CD8-positive, alpha-beta memory T cell (primary cell): ENCODE measurements at regions not wholly inside any gene's neighbourhood (a gene's known extent, or its start where the extent isn't known, plus 50 kb on each side); places are given as distances from the start of the nearest gene placed in this dataset.

Experiments used
- CTCF ChIA-PET: fragments of 350-600 bp; sonication (Branson Sonifier 250); formaldehyde crosslinking; loops from one replicate; lab custom pipeline; 2021; ENCODE audit warnings: antibody characterized with exemption; lab: Charles Lee
- POLR2A ChIA-PET: fragments of 350-600 bp; sonication (Branson Sonifier 250); formaldehyde crosslinking; loops from one replicate; lab custom pipeline; 2021; ENCODE audit warnings: antibody characterized with exemption; lab: Charles Lee
- DNase-seq, 5 donors: peaks; one replicate each; pipeline versions ENCODE4 v3.0.0 to v3.0.0-alpha.2; 2020 to 2022; ENCODE audit warnings: mixed read lengths in 1 of 5
- H3K27ac ChIP-seq: one replicate; pipeline ENCODE4 v1.7.0; 2013; ENCODE audit warnings: low read depth, mild to moderate bottlenecking, low read length, moderate library complexity
- H3K27me3 ChIP-seq: 2 replicates; pipeline ENCODE4 v1.7.0; 2013; ENCODE audit warnings: low read length, mild to moderate bottlenecking; ENCODE audit not compliant: insufficient read depth, poor library complexity, severe bottlenecking
- H3K36me3 ChIP-seq: 2 replicates; pipeline ENCODE4 v1.7.0; 2013; ENCODE audit warnings: mild to moderate bottlenecking, low read length, moderate library complexity; ENCODE audit not compliant: insufficient read depth
- H3K4me1 ChIP-seq: 2 replicates; pipeline ENCODE4 v1.7.0; 2013; ENCODE audit warnings: mild to moderate bottlenecking, low read length, moderate library complexity; ENCODE audit not compliant: insufficient read depth
- H3K4me3 ChIP-seq: 2 replicates; pipeline ENCODE4 v1.7.0; 2013; ENCODE audit warnings: mild to moderate bottlenecking, low read length
- H3K9me3 ChIP-seq: 2 replicates; pipeline ENCODE4 v1.7.0; 2013; ENCODE audit warnings: mild to moderate bottlenecking, low read length
- H3K27ac Mint-ChIP-seq, 8 donors: one replicate each; pipeline ENCODE4 v1.8.0; 2020 to 2021; ENCODE audit warnings: mixed read lengths in 8 of 8, mild to moderate bottlenecking in 6 of 8, inconsistent platforms in 3 of 8, moderate library complexity in 3 of 8
- H3K27me3 Mint-ChIP-seq, 2 donors: one replicate each; pipeline ENCODE4 v1.8.0; 2020 to 2021; ENCODE audit warnings: mixed read lengths in 2 of 2, mild to moderate bottlenecking in 1 of 2, moderate library complexity in 1 of 2
- H3K36me3 Mint-ChIP-seq, 3 donors: one replicate each; pipeline ENCODE4 v1.8.0; 2020 to 2021; ENCODE audit warnings: mixed read lengths in 3 of 3, inconsistent platforms in 1 of 3, mild to moderate bottlenecking in 1 of 3
- H3K4me1 Mint-ChIP-seq, 3 donors: one replicate each; pipeline ENCODE4 v1.8.0; 2020 to 2021; ENCODE audit warnings: mixed read lengths in 3 of 3, inconsistent platforms in 1 of 3, mild to moderate bottlenecking in 1 of 3
- H3K4me3 Mint-ChIP-seq, 7 donors: one replicate each; pipeline ENCODE4 v1.8.0; 2020 to 2021; ENCODE audit warnings: mixed read lengths in 7 of 7, mild to moderate bottlenecking in 6 of 7, moderate library complexity in 4 of 7, inconsistent platforms in 2 of 7
- H3K9me3 Mint-ChIP-seq, 5 donors: one replicate each; pipeline ENCODE4 v1.8.0; 2020 to 2022; ENCODE audit warnings: mixed read lengths in 5 of 5, mild to moderate bottlenecking in 3 of 5, moderate library complexity in 2 of 5, inconsistent platforms in 1 of 5

DNA sequence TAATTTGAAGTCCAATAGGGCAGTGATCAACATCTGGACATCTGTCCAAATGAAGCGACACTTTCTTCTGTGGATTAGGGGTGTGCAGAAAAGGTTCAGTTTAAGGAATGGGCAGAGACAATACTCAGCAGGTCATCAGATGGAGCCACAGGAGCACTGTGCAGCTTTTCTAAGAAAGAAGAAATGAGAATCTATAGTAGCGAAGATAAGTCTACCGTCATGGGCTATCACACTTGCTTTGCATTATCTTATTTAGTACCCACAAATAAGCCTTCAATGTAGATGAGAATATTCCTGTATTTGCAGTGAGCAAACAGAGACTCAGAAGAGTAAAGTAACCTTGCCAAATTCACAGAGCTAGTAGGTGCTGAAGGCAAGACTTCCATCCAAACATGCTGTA lies 412.0 kb upstream of the GOT2 start:
- peaks cover 0 to 7% (median 5%) of the 10 kb centered on the region in 5 donors for H3K9me3 Mint-ChIP-seq
- no peak overlapping the region for H3K4me3 Mint-ChIP-seq
- ChIA-PET CTCF (no interaction called here), POLR2A (no interaction called here)
- Histone ChIP-seq H3K27ac (no peak overlapping the region), H3K4me3 (no peak overlapping the region), H3K9me3 (no peaks in the 10 kb centered on the region), H3K36me3 (no peaks in the 10 kb centered on the region), H3K27me3 (no peaks in the 10 kb centered on the region), H3K4me1 (no peaks in the 10 kb centered on the region)
- no peaks in the 10 kb centered on the region for H3K27me3 Mint-ChIP-seq
- no peak for DNase-seq
- no peaks in the 10 kb centered on the region for H3K4me1 Mint-ChIP-seq
- H3K36me3 Mint-ChIP-seq: no peaks in the 10 kb centered on the region
- no peak overlapping the region for H3K27ac Mint-ChIP-seq

DNA sequence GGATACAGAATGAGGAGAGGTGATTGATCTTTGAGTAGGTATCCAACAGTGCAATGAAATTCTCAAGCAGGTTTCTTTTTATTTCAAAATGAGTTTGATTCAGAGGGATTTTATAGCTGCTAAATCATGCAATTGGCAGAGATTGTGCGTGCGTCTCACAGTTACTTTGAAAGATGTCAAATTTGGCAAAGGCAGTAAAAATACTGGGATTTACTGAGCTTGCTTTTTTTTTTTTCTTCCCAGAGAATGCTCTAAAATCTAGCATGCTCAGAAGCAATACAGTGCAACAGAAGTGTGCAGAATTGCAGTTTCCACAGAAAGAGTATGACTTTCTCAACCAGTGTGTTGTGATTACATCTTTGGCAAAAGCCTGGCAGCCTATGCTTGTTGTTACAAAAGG lies 410.7 kb upstream of the GOT2 start:
- no peaks in the 10 kb centered on the region for H3K4me1 Mint-ChIP-seq
- DNase-seq: no peak
- Histone ChIP-seq H3K36me3 (no peaks in the 10 kb centered on the region), H3K27me3 (no peaks in the 10 kb centered on the region), H3K9me3 (no peaks in the 10 kb centered on the region), H3K4me1 (no peaks in the 10 kb centered on the region), H3K27ac (no peak overlapping the region), H3K4me3 (no peak overlapping the region)
- no peaks in the 10 kb centered on the region for H3K27me3 Mint-ChIP-seq
- CTCF ChIA-PET: no interaction called here
- H3K36me3 Mint-ChIP-seq: no peaks in the 10 kb centered on the region
- no peak overlapping the region for H3K27ac Mint-ChIP-seq
- peaks cover 0 to 8% (median 5%) of the 10 kb centered on the region in 5 donors for H3K9me3 Mint-ChIP-seq
- POLR2A ChIA-PET: no interaction called here
- no peak overlapping the region for H3K4me3 Mint-ChIP-seq

DNA sequence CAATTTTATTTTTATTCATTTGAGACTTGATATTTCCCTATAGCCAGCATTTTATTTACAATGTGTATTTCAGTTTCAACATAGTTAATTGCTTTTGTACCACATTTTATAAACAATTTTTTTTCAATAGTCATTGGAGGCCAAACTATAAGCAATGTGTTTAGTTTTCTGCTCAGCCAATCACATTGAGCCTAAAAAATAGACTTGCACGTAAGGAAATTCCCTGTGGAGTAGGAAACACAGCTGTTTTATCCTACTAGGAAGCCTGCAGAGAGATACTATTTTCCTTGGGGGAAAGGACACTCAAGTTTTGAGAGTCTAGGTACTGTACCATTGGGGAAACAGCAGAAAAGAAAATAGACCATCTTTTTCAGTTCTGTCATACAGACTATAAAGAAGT lies 410.2 kb upstream of the GOT2 start:
- CTCF ChIA-PET: no interaction called here
- H3K36me3 Mint-ChIP-seq: no peaks in the 10 kb centered on the region
- H3K27ac Mint-ChIP-seq: no peak overlapping the region
- Histone ChIP-seq H3K27me3 (no peaks in the 10 kb centered on the region), H3K36me3 (no peaks in the 10 kb centered on the region), H3K4me1 (no peaks in the 10 kb centered on the region), H3K27ac (no peak overlapping the region), H3K9me3 (no peaks in the 10 kb centered on the region), H3K4me3 (no peak overlapping the region)
- H3K27me3 Mint-ChIP-seq: no peaks in the 10 kb centered on the region
- H3K4me3 Mint-ChIP-seq: no peak overlapping the region
- POLR2A ChIA-PET: no interaction called here
- H3K9me3 Mint-ChIP-seq: peaks cover 0 to 8% (median 6%) of the 10 kb centered on the region in 5 donors
- no peaks in the 10 kb centered on the region for H3K4me1 Mint-ChIP-seq
- DNase-seq: no peak

DNA sequence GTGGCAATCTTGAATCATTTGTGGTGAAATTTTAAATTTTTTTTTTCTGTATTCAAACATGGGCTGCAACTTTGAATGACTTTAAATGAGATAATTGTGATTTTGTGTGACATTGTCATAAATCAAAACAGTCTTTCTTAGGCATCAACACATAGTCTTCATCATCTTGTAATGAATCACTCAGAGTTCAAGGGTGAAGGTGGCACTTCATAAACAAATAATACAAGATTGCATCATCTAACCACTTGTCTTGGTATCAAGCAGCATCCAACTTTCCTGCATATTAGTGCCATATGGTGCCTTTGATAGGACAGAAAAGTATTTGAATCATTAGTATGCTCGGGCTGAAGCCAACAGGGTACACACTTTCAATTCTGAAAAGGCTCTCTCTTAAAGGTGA lies 392.4 kb upstream of the GOT2 start:
- ChIA-PET CTCF (no interaction called here), POLR2A (no interaction called here)
- Histone ChIP-seq H3K36me3 (no peaks in the 10 kb centered on the region), H3K27ac (no peak overlapping the region), H3K27me3 (no peaks in the 10 kb centered on the region), H3K9me3 (no peaks in the 10 kb centered on the region), H3K4me1 (no peaks in the 10 kb centered on the region), H3K4me3 (no peak overlapping the region)
- peaks cover 0 to 32% (median 6%) of the 10 kb centered on the region in 5 donors for H3K9me3 Mint-ChIP-seq
- DNase-seq: no peak
- H3K27me3 Mint-ChIP-seq: no peaks in the 10 kb centered on the region
- no peak overlapping the region for H3K4me3 Mint-ChIP-seq
- H3K27ac Mint-ChIP-seq: no peak overlapping the region
- H3K36me3 Mint-ChIP-seq: no peaks in the 10 kb centered on the region
- H3K4me1 Mint-ChIP-seq: no peaks in the 10 kb centered on the region

DNA sequence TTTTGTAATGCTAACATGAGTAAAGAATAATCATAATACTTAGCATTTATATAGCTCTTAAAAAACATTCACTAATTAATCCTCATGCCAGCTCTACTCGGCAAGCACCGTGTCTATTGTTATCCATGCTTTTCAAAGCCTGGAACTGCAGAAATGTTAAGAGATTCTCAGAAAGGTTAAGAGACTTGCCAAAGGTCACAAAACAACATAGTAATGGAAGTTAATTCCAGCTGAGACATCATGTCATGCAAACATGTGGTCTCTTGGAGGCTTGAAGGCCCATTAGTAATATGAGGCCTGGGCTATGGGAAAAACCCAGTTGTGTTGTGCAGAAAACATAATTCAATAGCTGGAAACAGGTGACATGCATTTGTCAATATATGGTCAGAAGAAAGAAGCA lies 389.9 kb upstream of the GOT2 start:
- ChIA-PET POLR2A (no interaction called here), CTCF (no interaction called here)
- no peak for DNase-seq
- H3K4me1 Mint-ChIP-seq: no peaks in the 10 kb centered on the region
- no peaks in the 10 kb centered on the region for H3K9me3 ChIP-seq
- no peaks in the 10 kb centered on the region for H3K27me3 Mint-ChIP-seq
- no peaks in the 10 kb centered on the region for H3K36me3 ChIP-seq
- H3K9me3 Mint-ChIP-seq: peaks cover 0 to 26% (median 6%) of the 10 kb centered on the region in 5 donors
- no peaks in the 10 kb centered on the region for H3K4me1 ChIP-seq
- no peaks in the 10 kb centered on the region for H3K36me3 Mint-ChIP-seq
- no peak overlapping the region for H3K4me3 ChIP-seq
- no peak overlapping the region for H3K27ac Mint-ChIP-seq
- H3K4me3 Mint-ChIP-seq: no peak overlapping the region
- H3K27ac ChIP-seq: no peak overlapping the region
- H3K27me3 ChIP-seq: no peaks in the 10 kb centered on the region

DNA sequence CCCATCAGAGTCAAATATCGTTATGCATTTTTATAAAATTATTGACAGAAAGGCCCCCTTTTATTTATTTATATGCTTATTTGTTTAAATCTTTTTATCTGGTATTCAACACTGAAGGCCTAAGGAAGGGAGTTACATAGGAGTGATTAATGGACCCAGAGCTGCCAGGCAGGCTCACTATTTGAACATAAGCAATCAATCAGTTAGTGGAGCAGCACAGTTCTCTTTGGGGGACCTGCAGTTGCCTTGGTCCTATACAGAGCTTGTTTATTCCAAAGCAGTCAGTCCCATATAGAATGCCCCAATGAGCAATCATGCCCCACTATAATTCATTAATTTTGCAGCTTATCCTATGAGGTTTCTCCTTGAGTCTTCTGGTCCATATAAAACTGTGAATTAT lies 389.4 kb upstream of the GOT2 start:
- H3K27me3 ChIP-seq: no peaks in the 10 kb centered on the region
- CTCF ChIA-PET: no interaction called here
- no peaks in the 10 kb centered on the region for H3K36me3 ChIP-seq
- POLR2A ChIA-PET: no interaction called here
- Mint-ChIP-seq H3K27me3 (no peaks in the 10 kb centered on the region), H3K9me3 (peaks cover 0 to 23% (median 6%) of the 10 kb centered on the region in 5 donors), H3K4me1 (no peaks in the 10 kb centered on the region), H3K36me3 (no peaks in the 10 kb centered on the region), H3K27ac (no peak overlapping the region), H3K4me3 (no peak overlapping the region)
- H3K4me3 ChIP-seq: no peak overlapping the region
- H3K27ac ChIP-seq: no peak overlapping the region
- H3K4me1 ChIP-seq: no peaks in the 10 kb centered on the region
- DNase-seq: no peak
- no peaks in the 10 kb centered on the region for H3K9me3 ChIP-seq

DNA sequence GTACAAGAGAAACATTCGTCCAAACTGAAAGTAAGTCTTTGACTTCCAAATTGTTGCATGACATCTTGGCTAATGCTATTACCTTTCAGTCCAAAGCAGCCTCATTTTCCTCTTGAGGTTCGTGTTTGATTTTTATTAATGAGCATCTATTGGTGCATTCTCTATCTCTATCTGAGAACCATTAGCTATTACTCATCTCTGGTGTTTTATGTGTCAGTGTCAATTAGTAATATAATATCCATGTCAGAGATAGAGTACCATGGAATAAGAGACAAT lies 388.1 kb upstream of the GOT2 start:
- no peak for DNase-seq
- Mint-ChIP-seq H3K9me3 (peaks cover 0 to 20% (median 4%) of the 10 kb centered on the region in 5 donors), H3K4me1 (no peaks in the 10 kb centered on the region), H3K4me3 (no peak overlapping the region), H3K36me3 (no peaks in the 10 kb centered on the region), H3K27ac (no peak overlapping the region), H3K27me3 (no peaks in the 10 kb centered on the region)
- ChIA-PET POLR2A (no interaction called here), CTCF (no interaction called here)
- H3K27ac ChIP-seq: no peak overlapping the region
- H3K4me1 ChIP-seq: no peaks in the 10 kb centered on the region
- no peaks in the 10 kb centered on the region for H3K9me3 ChIP-seq
- H3K27me3 ChIP-seq: no peaks in the 10 kb centered on the region
- H3K36me3 ChIP-seq: no peaks in the 10 kb centered on the region
- no peak overlapping the region for H3K4me3 ChIP-seq

DNA sequence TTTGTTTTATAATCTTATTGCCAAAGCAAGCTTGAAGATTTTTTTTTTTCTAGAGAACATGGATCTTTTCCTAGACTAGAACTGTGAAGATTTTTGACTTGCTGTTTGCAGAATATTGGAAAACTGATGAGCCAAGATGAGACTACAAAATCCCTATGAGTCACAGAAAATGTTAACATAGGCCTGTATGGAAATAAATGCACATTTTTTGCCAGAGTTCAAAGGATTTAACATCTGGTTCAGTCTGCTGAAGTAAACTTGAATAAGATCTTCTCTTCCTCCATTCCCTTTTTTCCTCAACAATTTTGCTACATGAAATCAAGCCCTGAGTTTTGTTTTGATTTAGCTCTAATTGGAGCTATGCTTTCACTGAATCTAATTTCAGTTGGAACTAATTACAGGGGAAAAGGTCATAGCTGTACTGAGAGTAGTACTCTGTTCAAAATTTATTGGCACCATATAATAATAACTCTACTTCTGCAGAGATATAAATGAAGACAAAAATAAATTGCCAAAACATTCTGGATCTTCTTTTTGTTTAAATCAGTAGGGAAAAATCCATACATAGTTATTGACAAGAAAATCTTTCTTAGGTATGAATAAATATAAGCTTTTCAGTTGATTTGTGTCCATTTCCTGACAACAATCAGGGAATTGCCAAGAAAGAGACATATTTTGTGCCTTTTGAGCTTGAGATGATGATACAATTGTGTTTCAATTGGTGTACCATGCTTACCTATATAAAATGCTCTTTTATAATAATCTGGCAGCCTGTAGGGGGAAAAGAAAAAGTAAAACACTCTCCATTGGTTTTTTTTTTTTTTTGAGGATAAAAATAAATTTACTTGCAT lies 387.5 kb upstream of the GOT2 start:
- ChIA-PET CTCF (no interaction called here), POLR2A (no interaction called here)
- no peak overlapping the region for H3K27ac Mint-ChIP-seq

More for the DNA sequence above, 387.5 kb upstream of the GOT2 start:
- H3K4me1 Mint-ChIP-seq: no peaks in the 10 kb centered on the region
- Histone ChIP-seq H3K27me3 (no peaks in the 10 kb centered on the region), H3K27ac (no peak overlapping the region), H3K4me1 (no peaks in the 10 kb centered on the region), H3K36me3 (no peaks in the 10 kb centered on the region), H3K4me3 (no peak overlapping the region), H3K9me3 (no peaks in the 10 kb centered on the region)
- H3K27me3 Mint-ChIP-seq: no peaks in the 10 kb centered on the region
- H3K9me3 Mint-ChIP-seq: peaks cover 0 to 15% (median 6%) of the 10 kb centered on the region in 5 donors
- H3K36me3 Mint-ChIP-seq: no peaks in the 10 kb centered on the region
- no peak for DNase-seq
- H3K4me3 Mint-ChIP-seq: no peak overlapping the region
